GM18517 (cell line): ENCODE measurements at regions not wholly inside any gene's neighbourhood (a gene's known extent, or its start where the extent isn't known, plus 50 kb on each side); places are given as distances from the start of the nearest gene placed in this dataset.

ENCODE experiments used
- ATAC-seq: cut with Tn5 transposase; IDR thresholded peaks from one replicate; pipeline ENCODE4 v1.9.1; 2021; ENCODE audit warnings: mild to moderate bottlenecking, moderate library complexity; ENCODE audit not compliant: unreplicated experiment

- ATAC-seq: no peak
Observed at GRCh38 chr6:11926594-11927407, 85.3 kb upstream of the HIVEP1 start.

DNA sequence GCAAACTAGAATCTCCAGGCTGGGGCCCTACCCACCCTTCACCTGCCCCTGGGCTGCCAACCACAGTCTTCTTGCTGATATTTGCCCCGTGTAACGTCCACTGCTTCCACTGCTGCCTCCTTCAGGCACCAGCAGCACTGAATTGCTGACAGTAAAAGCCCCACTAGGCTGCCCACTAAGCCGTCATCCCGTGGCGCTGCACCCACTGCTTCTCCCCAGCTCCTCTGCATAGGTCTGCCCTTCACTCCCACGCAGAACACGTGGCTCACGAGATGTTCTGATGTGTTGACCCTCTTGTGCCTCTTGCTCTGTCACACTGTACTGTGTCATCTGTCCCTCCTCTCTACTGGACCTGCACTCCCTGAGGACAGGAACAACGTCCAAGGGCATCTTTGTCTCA, 86.3 kb upstream of the HIVEP1 start:
- ATAC-seq: no peak

GRCh38 chr6:11923621-11924020, 88.5 kb upstream of the HIVEP1 start:
- no peak for ATAC-seq

DNA sequence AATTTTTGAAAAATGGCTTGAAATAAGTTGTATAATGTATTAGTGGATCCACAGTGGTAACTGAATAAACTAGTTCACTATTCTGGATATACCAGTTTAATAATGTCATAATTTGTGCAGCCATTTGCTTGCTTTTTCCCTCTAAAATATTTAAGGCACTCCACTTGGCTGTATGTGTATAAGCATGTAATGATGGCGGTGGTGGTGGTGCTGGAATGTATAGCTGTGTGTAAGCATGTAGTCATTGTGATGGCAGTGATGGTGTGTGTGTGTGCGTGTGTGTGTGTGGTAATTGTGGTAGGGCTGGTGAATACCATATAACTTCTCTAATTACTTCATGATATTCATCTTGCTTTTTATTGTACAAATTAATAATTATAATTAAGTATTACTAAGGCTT, 89.2 kb upstream of the HIVEP1 start:
- ATAC-seq: no peak

GRCh38 chr6:11921751-11922150, 90.4 kb upstream of the HIVEP1 start:
- no peak for ATAC-seq

GRCh38 chr6:11921017-11921438, 91.1 kb upstream of the HIVEP1 start:
- no peak for ATAC-seq

DNA sequence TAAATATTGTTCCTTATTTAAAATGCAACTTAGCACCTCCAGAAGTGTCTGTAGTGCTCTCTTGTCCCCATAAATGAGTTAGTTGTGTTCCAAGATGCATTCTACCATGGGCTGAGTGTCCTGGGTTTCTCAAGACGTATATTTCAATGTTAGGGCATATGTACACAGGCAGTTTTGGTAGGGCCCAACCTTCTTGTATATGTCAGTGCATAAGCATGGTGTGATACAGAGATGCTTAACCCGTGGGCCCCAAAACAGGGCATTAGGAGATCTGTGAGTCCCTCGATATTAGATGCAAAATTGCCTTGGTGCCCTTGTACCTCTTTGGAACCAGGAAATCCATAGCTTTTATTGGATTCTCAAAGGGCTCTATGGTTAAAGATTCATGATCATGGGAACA, 91.5 kb upstream of the HIVEP1 start:
- ATAC-seq: no peak

DNA sequence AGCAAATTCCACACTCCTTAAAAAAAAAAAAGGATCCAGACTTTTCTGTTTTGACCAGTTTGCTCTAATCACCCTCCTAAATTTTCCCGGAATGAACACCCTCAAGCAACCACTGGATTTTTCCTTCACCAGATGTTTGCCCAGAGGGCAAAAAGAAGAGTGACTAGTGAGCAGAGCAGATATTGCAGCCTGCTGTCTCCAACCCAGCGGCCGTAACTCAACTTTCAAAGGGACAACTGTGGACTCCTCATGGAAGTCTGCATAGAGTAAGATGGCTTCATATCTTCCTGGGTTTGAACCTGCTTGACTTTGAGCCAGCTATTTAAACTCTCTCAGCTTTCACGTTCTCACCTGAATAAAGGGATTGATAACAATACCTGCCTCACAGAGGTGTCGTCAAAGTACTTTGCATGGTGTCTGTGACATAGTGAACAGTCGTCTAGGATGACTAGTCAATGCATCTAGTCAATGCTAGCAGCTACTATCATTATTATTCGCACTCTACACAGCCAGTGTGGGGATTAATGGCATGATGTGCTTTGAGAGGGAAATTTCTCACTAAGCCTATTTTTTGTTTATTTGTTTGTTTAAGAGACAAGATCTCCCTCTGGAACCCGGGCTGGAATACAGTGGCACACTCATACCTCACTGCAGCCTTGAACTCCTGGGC, 92.2 kb upstream of the HIVEP1 start:
- no peak for ATAC-seq

- ATAC-seq: no peak
Observed at GRCh38 chr6:11918739-11919605, 93.1 kb upstream of the HIVEP1 start.

- no peak for ATAC-seq
Observed at GRCh38 chr6:11917951-11918738, 94.0 kb upstream of the HIVEP1 start.

DNA sequence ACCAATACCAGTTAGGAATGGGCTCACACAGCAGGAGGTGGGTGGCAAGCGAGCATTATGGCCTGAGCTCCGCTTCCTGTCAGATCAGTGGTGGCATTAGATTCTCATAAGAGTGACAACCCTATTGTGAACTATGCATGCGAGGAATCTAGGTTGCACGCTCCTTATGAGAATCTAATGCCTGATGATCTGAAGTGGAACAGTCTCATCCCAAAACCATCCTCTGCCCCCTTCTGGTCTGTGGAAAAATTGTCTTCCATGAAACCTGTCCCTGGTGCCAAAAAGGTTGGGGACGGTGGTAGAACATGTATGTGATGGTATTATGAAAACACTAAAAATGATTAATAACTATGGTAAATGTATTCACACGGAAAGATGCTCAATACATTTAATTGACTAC, 99.7 kb upstream of the HIVEP1 start:
- ATAC-seq: no peak

DNA sequence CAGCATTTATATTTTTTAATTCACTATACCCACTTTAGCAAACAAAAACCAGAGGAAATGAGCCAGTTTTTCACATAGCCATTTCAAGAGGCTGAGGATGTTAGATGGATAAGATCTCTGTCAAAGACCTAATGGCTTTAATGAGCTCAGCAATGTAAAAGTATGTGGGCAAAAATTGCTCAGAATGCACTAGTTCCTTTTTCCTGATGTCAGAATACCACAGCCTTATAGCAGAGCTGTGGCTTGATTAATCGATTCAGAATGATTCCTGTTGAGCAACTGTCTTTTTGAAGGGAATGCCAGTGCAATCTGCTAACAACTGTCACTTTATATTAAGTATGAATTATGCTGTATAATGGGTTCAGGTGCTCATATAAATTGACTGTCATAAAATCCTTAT, 100.6 kb upstream of the HIVEP1 start:
- no peak for ATAC-seq

GRCh38 chr6:11909696-11910132, 102.4 kb upstream of the HIVEP1 start:
- ATAC-seq: no peak

DNA sequence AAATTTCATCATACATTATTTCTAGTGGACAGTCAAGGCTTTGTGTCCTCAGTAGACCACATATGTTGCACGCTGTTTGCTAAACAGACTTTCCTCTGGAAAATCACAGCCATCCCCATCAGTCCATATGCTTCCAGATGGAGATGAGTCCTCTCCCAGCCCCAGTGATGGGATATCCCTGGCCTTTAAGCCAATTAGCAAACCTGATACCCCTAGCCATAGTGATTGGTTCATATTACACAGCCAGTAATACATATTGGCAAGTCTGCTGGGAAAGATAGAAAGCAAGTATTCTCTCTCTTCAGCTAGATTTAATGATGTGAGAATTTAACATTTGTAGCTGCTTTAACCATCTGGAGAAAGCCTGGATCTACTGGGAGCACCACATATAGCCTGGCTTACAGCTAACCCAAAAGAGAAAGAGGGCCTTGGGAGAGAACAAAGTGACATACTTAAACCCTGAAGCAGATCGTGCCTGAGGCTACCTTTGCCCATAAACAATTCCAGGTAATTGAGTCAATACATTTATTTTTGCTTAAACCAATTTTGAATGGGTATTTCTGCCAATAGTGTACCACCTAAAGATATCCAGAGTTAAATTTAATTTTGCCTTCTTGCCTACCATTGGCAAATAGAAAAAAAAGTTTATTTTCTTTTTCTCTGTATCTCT, 103.5 kb upstream of the HIVEP1 start:
- ATAC-seq: no peak

DNA sequence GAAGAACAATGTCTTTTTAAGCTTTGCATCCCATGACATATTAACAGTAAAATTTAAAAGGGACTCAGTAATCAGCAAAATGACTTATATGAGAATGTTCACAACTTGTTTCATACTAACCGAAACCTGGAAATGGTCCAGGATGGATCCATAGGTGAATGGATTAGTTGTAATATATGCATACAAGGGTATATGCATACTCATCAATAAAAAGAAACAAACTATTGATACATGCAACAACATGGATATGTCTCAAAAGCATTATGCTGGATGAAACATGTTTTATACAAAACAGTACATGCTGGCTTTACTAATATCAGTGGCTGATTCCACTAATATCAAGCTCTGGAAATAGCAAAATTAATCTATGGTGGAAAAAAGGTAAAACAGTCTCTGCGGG, 108.5 kb upstream of the HIVEP1 start:
- ATAC-seq: no peak

GRCh38 chr6:11902527-11902926, 109.6 kb upstream of the HIVEP1 start:
- ATAC-seq: no peak

GRCh38 chr6:11900662-11901598, 111.2 kb upstream of the HIVEP1 start:
- ATAC-seq: no peak

GRCh38 chr6:11899645-11900044, 112.5 kb upstream of the HIVEP1 start:
- ATAC-seq: no peak

DNA sequence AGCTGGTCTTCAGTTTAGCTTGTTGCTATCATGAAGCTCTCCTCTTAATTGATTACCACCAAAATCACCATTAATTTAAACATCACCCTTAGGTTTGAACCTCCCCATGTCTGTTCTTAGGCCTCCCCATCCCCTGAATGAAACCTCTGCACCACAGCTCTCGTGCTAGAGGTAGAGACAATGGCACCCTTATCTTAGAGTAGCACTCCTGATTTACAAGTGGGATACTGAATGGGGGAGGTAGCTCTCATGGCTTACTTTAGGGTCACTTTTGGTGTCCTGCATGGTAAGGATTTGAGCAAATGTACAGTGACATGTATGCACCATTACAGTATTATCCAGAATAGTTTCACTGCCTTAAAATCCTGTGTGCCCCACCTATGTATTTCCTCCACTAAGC, 115.6 kb upstream of the ADTRP start:
- no peak for ATAC-seq
